ENCODE measurements at regions not wholly inside any gene's neighbourhood (a gene's known extent, or its start where the extent isn't known, plus 50 kb on each side); places are given as distances from the start of the nearest gene placed in this dataset.

DNA sequence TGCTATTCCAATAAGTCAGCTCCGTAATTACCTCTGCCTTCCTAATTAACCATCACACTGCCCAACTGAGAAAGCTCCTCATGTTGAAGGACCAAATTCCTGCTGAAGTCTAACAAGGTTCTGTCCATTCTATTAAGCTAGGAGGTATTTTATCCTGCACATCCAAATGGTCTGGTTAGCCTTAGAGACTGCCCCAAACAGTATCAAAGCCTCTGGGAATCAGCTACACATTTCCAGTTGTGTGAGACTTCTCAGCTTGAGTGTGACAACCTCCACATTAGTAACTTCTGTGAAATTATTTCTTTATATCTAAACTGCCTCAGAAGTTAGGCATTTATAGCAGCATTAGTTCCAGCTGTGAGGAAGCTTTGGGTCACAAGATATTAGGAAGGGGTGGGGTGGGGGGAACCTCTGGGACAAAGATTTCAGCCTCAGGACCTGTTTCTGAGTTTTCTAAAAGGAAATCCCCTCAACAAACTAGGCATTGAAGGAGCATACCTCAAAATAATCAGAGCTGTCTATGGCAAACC, 150.5 kb upstream of the DUSP10 start:
- no peak for DNase-seq

DNA sequence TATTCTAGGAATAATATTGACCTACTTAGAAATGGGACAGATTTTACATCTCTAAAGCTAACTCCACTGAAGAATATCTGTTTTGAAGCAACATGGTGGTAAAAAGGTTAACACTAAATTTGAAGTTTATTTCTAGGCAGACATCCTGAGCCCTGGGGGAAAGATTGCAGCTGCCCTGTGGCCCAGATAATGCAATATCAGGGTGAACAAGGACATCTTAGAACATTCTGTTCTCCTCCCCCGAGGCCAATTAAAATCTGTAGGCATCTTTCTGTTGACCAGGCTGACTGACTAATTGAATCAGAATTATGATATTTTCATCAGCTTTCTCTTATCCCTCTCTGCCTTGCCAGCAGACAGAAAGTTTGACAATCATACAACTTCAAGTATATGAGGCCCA, 149.8 kb upstream of the DUSP10 start:
- no peak for DNase-seq

DNA sequence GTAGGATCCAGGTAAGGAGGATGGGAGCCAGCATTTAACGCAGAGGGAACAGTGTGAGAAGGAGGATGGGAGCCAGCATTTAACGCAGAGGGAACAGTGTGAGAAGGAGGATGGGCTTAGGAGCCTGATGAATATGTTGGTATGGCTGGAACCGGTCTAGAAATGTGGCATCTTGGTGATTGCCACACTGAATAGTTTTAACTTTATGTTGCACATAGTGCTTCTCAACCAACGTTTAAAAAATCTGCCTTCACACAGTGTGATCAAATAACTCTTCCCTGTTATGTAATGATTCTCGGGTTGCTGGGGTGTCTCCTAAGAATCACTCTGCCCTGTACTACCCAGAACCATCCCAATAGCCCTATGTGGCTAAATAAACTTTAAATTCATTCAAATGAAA, 146.9 kb upstream of the DUSP10 start:
- no peak for DNase-seq

DNA sequence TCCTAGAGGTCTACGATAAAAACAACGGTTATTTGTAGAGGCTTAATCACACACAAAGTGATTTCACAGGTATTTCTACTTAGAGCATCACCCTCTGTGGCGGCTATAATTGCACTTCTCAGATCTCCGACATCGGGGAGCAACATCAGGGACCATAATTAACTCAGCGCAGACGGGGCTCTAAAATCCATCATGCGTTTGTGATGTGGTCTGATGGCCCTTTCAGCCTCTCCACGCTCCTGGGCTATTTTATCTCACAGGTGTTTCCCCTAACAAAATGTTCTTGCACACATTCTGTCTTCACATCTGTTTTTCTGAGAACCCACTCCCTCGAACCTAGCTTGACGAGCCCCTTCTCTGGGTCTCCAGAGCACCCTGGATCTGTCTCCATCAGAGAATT, 146.3 kb upstream of the DUSP10 start:
- DNase-seq, result no peak

DNA sequence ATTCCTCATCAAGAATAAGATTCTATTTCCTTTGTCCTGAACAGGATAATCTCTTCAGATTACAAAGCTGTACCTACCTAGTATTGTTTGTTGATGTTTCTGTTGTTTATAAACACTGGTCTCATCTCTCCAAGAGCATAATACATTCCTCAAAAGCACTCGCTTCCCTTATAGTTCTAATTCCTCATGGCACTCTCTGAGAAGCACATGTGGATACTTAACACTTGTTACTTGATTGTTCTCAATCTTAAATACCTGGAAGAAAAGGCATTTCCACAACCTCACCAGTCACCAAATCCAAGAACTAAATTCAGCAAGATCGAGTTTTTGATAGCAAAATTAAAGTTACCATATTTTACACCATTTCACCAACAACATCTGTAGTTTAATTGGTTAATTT, 145.9 kb upstream of the DUSP10 start:
- DNase-seq, result no peak

DNA sequence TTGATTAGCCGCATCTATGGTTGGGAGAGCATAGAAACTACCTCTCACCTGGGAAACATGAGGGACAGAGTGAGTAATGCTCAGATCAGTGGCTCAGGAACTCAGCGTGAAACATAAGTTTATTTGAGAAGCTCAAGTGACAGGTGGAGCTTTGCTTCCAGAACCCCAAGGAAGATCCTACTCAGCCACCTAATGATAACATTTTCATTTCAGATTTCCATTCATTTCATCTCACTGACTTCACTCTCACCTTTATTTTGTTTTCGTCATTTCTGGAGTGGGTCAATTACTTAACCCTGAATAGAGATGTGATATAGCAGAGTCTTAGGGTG, 145.5 kb upstream of the DUSP10 start:
- no peak for DNase-seq

DNA sequence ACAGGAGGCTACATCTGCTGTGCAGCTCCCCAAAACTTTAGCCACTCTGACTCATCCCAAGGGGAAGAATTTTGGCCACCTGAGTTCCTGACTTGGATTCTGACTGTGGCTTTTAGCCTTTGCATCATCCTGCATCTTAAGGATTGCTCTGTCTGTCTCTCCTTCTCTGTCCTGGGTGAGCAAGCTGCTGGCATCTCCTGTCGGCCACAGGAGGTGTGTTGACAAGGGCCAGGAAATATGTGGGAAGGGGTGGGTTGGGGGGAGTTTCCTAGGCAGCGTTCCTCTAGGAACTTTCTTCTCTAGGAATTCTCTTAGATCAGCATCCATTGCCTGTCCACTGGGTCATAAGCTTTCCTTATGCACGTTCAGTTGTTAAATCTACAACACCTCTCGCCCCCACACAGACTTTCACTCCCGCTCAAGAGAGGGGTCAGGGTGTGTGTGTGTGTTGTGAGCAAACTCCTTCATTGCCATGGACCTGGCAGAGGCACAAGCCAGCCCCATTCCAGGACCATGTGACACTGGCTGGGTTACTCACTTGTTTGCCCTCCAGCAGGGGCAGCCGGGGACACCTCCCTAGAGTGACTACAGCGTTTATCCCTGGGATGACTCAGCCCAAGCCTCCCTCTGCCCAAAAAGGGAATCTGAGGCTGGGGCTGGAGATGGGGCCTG, 145.0 kb upstream of the DUSP10 start:
- no peak for DNase-seq

GRCh38 chr1:221886311-221886710, 144.4 kb upstream of the DUSP10 start:
- no peak for DNase-seq

GRCh38 chr1:221884821-221885220, 142.9 kb upstream of the DUSP10 start:
- DNase-seq, result no peak

DNA sequence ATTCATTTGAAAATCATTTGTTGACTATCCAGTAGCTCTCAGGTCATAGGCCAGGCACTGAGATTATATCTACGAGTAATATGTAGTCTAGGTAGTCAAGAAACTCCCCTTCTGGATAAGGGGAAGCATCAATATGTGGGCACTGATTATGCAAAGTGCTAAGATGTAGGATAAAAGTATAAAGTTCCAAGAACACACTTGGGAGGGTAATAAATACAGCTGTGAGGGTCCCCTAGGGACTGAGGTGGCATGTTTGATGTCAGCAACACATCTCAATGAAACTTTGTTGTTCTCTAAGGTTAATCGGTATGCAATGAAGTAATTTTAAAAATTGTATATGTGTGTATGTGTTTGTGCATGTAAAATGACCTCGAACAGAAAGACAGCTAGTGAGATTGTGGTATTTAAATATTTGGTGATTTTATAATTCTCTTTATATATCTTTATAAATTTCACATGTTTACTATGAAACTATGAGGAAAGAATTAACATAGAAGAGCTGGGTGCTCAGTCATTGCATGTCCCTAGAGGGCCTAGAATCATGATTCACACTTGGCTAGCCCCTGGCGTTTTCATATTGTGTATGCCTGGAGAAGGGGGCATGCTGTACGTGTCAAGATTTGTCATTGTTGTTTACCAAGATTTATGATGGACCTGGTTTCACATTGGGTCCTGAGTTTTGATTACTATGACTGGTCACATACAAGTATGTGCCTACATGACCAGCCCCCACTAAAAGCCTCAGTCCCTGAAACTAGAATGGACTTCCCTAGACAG, 140.1 kb upstream of the DUSP10 start:
- DNase-seq, result no peak

- no peak for DNase-seq
Measured at GRCh38 chr1:221880182-221880581, 138.3 kb upstream of the DUSP10 start.

GRCh38 chr1:221878134-221878533, 136.2 kb upstream of the DUSP10 start:
- no peak for DNase-seq

DNA sequence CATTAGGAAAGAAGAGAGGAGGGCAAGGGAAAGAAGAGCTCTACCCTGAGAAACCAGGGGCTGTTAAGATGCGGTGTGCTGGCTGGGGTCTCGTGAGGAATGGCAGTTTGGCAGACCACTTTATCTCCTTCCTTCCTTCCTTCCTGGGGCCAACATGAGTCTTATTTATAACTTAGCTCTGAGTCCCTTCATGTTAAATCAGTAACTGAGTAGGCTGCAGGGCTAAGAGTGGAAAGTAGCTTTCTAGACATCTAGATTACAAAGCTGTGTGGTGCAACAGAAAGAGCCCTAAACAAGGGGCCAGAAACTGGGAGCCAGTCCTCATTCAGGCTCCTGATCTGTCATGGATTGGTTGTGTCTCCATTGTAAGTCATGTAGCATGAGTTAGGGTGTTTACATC, 135.4 kb upstream of the DUSP10 start:
- no peak for DNase-seq

GRCh38 chr1:221875004-221875330, 133.1 kb upstream of the DUSP10 start:
- no peak for DNase-seq

GRCh38 chr1:221874285-221875003, 132.6 kb upstream of the DUSP10 start:
- no peak for DNase-seq

DNA sequence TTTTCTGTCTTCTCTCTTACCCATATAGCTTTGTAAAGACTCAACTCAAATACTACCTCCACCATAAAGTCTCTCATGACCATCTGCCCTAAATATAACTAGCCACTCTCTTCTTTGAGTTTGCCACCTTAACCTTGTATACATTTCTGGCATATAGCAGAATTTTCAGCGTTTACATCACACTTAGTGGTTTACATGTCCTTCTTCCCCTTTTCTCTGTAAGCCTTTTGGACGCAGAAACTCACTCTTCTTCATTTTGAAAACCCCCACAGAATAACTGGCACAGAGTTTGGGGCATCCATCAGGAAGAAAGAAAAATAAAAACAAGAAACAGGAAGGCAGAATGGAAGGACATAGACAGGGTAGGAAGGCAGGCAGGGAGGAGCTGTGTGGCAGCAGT, 131.8 kb upstream of the DUSP10 start:
- no peak for DNase-seq

GRCh38 chr1:221871056-221871455, 129.2 kb upstream of the DUSP10 start:
- no peak for DNase-seq

DNA sequence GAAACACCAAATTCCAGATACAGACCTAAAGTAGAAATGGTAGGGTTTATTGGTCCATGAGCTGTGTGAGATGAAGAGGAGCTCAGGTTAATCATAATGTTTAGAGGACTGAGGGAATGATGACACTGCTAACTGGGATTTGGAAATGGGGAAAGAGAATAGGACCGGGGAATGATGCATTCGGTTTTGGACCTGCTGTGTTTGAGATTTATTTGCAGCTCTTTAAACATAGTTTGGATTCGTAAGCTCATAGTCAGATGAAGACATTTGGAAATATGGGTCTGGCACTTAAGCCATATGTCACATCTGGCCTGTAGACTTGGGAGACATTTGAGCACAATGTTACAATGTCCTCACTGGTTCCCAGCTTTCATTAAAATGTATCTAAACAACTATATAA, 127.9 kb upstream of the DUSP10 start:
- DNase-seq, result no peak

GRCh38 chr1:221868593-221869303, 126.9 kb upstream of the DUSP10 start:
- no peak for DNase-seq

DNA sequence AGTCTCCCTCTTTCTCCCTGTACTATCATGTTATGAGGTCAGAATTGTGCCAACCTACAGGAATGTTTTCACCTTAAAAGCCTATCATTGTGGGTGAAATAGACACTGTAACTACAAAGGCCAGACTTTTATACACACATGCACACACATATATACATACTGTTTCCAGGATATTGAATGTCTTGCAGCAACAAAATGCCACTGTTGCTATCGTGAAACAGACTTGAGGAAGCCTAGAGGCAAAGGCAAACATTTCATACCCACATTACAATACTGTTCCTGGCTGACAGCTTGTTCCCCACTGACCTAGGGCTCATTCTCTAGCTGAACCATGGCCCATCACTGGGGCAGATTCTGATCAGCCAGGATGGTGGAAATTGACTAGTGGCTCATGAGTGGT, 125.1 kb upstream of the DUSP10 start:
- DNase-seq, result no peak

DNA sequence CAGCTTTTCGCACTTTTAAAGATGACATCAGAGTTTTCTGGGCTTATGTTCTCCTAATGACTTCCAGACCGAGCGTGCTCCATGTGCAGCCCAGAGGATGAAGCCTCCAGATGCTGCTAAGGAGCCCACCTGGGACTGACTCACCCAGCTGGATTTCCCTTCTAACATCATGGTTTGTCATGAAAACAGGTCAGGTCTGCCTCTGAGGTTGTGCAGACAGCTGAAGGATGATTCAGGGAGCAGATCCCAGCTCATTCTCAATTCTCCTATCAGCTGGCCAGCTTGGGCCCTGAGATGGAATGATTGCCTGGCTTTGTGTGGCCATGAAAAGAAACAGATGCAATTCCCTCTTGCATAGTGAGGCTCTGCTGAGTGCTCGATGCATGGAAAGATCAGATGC, 123.9 kb upstream of the DUSP10 start:
- DNase-seq, result no peak

DNA sequence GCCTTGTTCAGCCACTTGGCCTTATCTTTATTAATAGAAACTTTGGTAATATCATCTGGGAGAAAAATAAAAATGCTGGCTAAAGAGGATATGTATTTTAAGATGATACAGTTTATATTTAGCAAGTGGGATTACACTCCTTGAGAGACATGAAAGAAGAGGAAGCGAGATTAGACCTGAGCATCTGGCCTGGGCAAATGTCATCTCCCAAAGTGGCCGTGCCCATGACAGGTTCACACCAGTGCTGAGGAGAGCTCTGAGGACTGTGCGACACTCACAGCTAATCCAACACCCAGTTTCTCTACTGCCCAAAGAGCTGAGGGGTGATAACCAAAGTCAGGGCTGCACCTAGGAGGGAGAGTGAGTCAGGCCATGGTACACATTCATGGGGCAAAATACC, 121.7 kb upstream of the DUSP10 start:
- no peak for DNase-seq

GRCh38 chr1:221862971-221863370, 121.1 kb upstream of the DUSP10 start:
- DNase-seq, result no peak
